HG03439 (cell line): ENCODE measurements at regions not wholly inside any gene's neighbourhood (a gene's known extent, or its start where the extent isn't known, plus 50 kb on each side); places are given as distances from the start of the nearest gene placed in this dataset.
"Not testable (repeated sequence)": the region's sequence is repeated elsewhere in the genome, so short reads cannot be mapped to it uniquely, and the experiment has no call there.

Source experiments
- ATAC-seq: cut with Tn5 transposase; IDR thresholded peaks from one replicate; pipeline ENCODE4 v1.9.1; 2021; ENCODE audit warnings: mild to moderate bottlenecking, moderate library complexity; ENCODE audit not compliant: unreplicated experiment

DNA sequence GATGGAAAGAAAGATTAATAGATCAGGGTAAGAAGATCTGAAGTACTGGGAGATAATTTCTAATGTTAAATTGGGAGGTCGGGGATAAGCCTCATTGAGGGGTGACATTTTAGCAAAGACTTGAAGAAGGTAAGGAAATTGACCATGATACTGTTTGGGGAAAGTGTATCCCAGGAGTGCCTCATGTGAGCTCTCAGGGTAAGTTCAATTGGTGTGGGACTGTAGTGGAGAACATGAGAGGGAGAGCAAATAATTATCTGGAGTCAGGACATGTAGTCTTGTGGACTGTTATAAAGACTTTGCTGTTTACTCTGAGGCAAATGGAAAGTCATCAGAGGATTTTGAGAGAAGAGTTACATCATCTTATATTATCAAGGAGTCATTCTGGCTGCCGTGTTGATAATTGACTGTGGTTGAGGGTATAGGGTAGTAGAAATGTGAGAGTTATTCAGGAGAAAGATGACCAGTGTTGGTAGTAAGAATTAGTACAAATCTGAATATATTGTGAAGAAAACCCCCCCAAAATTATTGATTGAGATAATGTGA is 624.4 kb downstream of the ADCYAP1 start:
- no peak for ATAC-seq

DNA sequence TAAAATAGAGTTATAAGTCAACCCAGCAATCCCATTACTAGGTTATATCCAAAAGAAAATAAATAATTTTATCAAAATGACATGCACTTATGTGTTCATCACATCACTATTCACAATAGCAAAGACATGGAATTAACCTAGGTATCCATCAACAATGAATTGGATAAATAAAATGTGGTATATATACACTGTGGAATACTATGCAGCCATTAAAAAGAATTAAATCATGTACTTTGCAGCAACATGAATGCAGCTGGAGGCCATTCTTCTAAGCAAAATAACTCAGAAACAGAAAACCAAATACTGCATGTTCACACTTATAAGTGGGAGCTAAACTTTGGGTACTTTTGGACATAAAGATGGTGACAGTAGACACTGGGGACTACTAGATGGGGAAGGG is 626.0 kb downstream of the ADCYAP1 start:
- no peak for ATAC-seq

DNA sequence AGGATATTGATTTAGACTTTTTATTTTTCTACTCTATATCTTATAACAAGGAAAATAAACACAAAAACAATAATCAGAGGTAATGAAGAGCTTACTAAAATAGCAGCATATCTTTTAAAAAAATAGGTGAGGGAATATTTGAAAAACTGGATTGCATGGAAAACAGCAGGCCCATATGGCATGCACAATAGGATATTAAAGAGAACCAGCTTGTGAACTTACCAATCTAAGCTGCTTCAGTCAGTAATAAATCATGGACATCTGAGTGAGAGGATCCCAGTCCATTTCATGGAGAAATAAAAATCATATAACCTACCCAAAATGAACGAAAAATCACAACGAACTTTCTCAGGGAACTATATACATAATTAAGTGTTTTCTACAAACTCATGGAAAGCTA is 634.6 kb downstream of the ADCYAP1 start:
- no peak for ATAC-seq

DNA sequence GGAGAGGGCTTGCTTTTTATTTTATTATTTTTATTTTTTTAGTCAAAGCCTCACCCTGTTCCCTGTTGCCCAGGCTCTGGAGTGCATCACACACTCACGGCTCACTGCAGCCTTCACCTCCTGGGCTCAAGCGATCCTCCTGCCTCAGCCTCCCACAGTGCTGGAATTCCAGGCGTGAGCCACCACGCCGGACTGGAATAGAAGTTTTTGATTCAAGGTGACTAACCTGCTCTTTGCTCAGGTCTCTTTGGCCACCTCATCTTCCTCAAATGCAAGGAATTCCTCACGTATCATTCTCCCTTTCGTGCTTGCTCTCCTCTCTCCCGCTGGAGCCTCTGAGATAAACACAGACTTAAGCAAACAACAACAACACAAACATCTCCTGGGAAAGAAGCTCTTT is 636.8 kb downstream of the ADCYAP1 start:
- no peak for ATAC-seq

DNA sequence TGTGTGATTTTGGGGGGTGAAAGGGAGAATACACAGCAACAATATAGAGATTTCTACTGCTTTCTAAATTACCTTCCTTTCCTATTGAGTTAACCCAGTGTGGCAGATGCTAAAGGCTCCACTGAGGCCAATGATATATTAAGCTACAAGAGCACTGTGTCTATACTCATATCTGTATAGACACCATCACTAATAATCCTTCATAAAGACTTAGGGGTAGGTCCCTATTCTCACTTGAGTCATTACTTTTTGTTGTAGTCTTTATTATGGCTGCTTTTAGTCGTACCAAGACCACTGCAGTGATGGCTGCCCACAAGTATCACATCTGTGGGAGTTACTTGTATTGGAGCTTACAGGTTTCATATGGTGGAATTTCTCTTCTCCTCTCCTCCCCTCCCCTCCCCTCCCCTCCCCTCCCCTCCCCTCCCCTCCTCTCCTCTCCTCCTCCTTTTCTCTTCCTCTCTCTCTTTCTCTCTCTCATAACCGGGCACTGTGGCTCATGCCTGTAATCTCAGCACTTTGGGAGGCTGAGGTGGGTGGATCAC is 637.6 kb downstream of the ADCYAP1 start:
- ATAC-seq, result no peak

DNA sequence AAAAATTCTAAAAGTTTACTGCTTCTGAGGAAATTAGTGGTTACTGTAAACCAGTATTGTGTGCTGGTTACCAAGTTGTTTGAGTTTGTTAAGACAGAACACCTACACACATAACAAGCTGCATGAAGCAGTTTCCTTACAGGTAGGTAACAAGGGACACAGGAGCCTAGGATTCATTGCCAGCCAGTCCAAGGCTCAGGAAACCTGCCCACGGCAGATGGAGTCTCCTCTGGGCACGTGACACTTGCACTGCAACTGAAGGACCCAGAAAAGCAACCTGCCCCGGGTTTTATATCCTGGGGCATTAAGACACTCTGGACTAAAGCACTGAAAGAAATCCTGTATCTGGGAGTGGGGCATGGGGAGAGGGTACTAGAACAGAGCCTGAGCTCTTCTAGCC is 639.3 kb downstream of the ADCYAP1 start:
- ATAC-seq, result no peak

DNA sequence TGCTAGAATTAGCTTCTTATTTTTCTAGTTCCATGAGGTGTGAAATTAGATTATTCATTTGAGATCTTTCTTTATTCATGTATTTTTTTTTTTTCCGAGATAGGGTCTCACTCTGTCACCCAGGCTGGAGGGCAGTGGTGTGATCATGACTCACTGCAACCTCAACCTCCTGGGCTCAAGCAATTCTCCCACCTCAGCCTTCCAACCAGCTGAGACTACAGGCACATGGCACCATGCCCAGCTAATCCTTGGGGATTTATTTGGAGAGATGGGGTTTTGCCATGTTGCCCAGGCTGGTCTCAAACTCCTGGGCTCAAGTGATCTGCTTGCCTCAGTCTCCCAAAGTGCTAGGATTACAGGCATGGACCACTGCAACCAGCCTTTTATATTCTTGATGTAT is 653.0 kb downstream of the ADCYAP1 start:
- not testable (repeated sequence) for ATAC-seq

DNA sequence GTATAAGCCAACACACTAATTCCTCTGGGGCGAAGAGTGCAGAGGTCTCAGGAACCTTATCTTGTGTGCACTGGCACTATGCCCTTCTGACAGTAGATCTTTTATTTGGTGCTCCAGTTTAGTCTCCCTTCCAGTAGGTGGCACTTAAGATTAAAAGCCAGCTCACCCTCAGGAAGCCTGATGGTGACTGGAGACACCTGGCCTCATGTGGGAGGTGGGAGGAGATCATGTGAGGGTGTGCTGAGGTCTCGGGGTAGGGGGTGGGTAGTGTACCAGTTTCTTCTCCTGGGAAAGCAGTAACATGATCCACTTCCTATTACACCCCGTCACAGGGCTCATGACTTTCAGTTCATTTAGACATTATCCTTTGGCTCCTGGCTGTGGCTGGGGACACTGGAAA is 654.9 kb downstream of the ADCYAP1 start:
- ATAC-seq, result no peak

DNA sequence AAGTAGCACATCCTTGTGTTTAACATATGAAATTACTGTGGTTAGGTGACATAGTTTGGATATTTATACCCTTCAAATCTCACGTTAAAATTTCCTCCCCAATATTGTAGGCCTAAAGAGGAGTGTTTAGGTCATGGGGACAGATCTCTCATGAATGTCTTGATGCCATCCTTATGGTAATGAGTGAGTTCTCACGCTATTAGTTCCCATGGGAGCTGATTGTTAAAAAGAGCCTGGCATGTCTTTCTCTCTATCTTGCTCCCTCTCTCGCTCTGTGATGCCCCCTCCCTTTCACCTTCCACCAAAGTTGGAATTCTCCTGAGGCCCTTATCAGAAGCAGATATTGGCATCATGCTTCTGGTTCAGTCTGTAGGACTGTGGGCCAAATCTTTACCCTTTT is 660.1 kb downstream of the ADCYAP1 start:
- ATAC-seq, result no peak

DNA sequence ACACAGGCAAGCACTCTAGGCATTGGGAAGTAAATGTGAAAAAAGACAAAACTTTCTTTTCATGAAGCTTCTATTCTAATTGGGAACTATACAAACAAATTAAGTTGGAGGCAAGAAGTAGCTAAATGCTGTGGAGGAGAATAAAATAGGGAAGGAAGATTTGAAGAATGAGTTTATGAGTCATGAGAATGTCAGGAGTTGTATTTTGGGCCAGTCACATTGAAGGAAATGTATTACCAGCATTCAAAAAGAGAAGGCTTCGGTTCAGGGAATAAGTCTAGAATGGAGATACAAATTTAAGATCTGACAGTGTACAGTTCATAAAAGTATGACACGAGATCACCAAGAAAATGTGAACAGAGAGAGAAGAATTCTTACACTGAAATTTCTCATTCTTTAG is 666.5 kb downstream of the ADCYAP1 start:
- ATAC-seq, result no peak

DNA sequence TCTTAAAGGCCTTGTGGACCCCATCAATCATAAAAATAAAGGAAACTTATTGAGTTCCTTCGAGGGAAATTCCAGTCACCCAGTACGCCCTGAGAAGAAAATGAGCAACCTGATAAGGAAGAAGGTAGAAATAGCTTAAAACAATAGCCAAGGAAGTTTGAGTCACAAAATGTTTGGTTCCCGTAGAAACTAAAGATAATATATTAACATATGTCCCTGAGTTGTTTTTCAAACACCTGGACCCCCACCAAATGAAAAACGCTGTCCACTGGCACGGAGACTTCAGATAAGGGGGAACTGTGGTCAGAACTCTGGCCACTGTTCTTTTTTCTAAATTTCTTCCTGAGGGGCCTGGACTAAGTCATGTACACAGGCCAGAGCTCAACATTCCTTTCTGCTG is 669.1 kb downstream of the ADCYAP1 start:
- ATAC-seq, result no peak

DNA sequence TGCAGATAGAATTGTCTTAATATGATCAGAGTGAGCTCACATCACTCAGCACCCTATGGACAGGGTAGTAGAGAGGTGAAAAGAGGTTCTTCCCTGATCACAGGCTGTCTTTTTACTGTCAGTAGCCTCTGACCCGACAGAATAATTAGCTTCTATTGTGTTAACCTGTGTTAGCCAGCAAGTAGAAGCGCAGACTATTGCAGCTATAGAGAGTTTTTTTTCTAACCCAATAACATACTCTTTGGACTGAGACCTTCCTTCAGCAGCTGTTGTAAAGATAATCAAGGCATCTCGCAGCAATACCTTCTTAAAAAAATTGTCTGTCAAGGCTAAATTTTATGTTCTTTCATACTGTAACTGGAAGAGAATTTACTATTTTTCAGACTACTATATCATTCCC is 670.4 kb downstream of the ADCYAP1 start:
- no peak for ATAC-seq

DNA sequence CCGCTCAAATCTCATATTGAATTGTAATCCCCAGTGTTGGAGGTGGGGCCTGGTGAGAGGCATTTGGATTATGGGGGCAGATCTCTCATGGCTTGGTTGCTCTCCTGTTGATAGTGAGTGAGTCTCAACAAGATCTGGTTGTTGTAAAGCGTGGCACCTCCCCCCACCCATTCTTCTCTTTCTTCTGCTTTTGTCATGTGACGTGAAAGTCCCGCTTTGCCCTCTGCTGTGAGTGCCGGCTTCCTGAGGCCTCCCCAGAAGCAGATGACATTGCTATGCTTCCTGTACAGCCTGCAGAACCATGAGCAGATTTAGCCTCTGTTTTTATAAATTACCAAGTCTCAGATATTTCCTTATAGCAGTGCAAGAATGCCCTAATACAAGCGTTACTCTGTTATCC is 673.8 kb downstream of the ADCYAP1 start:
- no peak for ATAC-seq

DNA sequence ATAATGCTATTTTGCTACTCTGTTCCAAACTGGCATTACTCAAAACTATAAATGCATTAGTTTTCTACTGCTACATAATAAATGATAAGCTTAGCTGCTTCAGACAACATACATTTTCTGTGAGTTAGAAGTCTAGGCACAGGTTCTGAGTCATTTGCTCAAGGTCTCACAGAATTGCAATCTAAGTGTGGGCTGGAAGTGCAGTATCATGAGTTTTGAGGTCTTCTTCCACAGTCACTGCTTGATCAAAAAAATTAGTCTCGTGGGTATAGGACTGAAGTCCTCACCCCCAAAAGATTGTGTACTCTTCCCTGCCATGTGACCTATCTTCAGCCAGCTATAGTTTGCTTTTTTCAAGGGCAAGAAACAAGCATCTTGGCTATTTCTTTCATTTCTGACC is 676.9 kb downstream of the ADCYAP1 start:
- no peak for ATAC-seq

DNA sequence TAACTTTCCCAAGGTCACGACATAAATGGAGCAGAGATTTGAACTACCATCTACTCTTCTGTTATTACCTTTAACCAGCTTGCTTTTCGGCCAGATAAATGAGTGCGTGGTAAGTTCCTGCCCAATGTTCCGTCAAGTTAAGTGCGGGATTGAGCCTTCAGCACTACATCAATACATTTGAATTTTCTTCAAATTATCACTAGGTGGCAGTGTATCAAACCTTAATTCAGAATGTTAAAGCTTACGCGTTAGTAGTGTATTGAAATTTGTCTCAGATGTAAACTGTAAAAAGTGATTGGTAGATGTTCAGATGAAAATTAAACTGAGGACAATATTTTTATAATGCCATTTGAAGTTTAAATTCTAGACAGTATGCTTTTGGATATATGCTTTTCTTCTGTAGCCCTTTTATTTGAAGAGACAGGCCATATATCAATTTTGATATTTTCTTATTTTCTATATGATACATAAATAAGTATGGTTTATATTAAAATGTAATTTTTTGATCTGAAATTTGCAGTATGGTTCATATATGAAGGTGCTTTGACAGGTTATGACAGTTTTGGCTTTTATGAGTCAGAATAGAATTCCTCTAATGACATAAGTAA is 681.3 kb downstream of the ADCYAP1 start:
- no peak for ATAC-seq

DNA sequence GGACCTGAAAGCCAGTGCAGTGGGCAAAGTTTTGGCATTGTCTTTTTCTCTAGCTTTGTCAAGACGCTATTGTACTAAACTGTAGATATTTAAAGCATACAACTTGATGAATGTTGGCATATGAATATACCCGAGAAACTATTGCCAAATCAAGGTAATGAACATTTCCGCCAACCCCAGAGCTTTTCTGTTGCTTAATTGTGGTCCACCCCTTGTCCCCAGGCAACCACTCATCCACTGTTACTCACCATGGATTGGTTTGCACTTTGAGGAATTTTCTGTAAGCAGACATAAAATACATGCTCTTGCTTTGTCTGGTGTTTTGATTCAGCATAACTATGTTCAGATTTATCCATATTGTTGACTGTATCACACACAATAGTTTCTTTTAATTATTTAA is 688.4 kb downstream of the ADCYAP1 start:
- ATAC-seq, result no peak

DNA sequence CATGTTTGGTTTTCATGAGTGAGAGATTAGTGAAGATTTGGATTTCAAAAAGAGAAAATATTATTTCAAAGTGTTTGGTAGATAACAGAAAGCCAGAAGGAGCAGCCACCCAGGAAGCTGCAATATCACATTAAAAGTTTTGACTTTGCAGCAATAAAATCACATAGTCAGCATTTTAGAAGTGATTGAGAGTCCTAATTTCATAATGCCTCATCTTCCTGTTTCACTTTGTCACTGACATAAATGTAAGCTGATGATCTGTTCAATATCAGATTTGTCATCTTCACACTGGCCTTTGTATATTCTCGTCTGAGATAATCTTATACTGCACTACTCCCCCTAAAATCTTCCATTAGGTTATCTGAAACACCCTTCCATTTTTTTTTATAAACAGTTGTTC is 690.5 kb downstream of the ADCYAP1 start:
- ATAC-seq, result no peak

DNA sequence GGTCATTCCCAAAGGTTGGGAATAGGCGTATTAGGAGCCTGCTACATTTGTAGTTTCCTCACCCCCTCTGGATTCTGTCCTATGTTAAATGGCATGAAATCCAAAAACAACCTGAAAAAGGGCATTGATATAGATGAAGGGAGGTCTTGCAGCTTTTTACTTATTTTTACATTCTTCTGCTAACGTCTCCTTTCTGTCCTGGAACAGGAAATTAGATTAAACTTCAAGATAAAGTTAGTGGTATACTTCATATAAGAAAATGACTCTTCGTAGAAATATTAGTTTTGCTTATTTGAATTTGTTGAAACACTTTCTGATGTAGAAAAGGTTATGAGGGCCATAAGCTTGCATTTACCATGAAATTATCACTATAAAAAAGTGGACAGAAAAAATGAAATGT is 694.5 kb downstream of the ADCYAP1 start:
- no peak for ATAC-seq

DNA sequence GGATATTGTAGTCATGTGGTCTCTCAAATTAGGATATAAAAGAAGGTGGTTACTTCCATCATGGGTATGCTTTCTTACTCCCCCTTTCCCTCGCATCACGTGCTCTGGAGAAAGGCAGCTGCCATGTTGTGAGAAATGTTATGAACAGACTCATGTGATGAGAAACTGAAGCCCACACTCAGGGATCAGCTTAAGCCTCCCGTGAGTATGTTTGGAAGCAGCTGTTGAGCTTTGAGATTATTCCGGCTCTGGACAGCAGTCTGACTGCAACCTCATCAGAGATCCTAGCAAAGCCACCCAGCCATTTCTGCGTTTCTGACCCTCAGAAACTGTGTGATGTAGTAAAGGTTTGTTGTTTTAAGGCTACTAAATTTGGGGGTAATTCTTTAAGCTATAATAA is 700.1 kb downstream of the ADCYAP1 start:
- no peak for ATAC-seq

DNA sequence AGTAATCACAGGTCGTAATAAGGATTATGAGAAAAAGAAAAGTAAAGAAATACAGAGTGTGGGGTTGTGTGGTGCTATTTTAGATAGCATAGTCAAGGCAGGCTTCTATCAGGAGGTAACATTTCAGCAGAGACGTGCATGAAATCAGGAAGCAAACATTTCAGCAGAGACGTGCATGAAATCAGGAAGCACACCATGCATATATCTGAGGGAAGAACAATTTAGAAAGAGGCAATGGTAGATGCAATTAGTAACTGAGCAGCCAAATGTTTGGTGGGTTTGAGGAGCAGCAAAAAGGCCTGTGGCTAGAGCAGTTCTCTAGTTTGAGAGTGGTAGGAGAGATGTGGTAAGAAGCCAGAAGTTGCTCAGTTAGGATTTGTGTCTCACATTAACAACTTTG is 713.7 kb downstream of the ADCYAP1 start:
- ATAC-seq, result no peak

DNA sequence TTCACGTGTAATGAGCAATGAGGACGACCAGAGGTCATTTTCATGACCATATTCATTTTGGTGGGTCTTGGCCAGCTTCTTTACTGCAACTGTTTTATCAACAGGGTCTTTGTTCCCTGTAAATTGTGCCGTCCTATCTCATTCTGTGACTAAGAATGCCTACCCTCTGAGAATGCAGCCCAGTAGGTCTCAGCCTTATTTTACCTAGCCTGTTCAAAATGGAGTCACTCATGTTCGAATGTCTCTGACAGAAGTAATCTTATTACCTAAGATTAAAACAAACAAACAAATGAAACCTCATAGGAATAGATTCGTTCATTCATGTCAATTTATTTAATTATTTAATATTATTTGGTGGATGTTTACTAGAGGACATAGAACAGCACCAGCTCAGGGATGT is 714.8 kb downstream of the ADCYAP1 start:
- no peak for ATAC-seq

DNA sequence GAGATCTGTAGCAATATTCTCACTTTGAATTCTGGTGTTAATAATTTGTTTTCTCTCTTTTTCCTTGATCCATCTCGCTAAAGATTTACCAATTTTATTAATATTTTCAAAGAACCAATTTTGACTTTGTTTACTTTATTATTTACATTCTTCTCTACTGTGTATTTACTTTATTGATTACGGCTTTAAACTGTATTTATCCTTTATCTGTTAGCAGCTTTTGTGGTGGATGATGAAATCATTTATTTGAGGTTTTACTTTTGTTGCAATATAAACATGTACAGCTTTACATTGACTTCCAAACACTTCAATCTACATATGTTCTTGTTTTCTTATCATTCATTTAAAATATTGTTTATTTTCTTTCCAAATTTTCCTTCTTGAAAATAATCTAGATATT is 719.9 kb downstream of the ADCYAP1 start:
- no peak for ATAC-seq

DNA sequence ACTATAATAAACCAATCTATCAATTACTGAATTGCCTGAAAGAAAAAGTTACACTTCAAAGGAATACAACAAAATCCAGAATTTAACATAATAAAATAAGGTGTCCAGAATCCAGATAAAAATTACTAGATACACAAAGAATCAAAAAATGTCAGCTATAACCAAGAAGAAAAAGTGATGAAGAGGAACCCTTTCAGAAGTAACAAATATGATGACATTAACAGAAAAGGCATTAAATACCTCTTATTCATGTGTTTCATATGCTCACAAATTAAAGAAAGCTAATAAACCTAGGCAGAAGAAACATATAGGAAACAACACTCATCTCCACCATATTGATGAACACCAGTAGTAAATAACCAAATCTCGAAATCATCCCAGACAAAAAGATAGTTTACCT is 722.8 kb downstream of the ADCYAP1 start:
- ATAC-seq, result no peak
